GM21576 (cell line): ENCODE measurements at regions not wholly inside any gene's neighbourhood (a gene's known extent, or its start where the extent isn't known, plus 50 kb on each side); places are given as distances from the start of the nearest gene placed in this dataset.
"Not testable (repeated sequence)": the region's sequence is repeated elsewhere in the genome, so short reads cannot be mapped to it uniquely, and the experiment has no call there.

Experiments
- ATAC-seq: cut with Tn5 transposase; IDR thresholded peaks from one replicate; pipeline ENCODE4 v1.9.1; 2021; ENCODE audit warnings: mild to moderate bottlenecking, moderate library complexity; ENCODE audit not compliant: unreplicated experiment

DNA sequence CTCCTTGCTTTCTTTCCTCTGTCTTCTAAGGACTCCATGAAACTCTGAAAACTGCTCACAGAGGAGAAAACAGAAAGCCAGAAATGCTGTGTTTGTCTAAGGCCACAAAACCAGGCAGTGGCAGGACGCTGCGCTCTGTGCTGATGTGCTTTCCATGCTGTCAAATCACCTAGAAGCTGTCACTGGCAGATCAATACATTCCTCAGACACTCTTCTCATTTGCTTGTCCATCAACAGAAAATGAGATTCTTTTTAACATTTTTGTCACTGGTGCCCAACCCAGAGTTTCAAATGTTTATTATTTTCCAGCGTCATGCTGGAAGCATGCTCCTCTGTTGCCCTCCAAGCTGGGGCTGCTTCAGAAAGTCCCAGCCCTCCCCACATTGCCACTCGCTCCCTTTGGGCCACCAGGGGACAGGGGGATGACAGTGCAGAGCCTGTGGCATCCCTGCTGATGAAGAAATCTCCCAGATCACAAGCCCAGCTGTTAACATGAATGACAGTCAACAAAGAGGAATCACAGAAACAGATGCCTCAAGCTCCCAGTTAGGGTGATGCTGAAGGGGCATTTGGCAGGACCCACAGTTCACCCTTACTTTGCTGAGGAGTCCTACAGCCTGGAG is 117.5 kb upstream of the MEIS1 start:
- no peak for ATAC-seq

DNA sequence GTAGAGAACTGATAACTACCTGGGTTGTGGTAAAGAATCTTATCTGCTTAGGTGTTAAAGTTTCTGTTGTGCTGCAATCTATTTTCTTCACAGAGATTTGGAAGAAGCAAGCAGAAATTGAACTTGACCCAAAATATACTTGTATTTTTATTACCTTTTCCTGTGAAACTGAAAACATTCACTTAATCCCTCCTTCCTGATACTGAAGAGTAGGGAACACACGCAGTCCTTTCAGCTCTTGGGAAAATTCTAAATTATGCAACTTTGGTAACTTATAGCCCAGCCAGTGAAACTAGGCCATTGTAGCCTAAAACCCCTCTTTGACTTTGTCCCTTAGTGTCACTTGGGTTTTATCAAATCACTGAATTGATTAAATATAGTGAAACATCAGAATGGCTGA is 128.4 kb upstream of the MEIS1 start:
- ATAC-seq = no peak

DNA sequence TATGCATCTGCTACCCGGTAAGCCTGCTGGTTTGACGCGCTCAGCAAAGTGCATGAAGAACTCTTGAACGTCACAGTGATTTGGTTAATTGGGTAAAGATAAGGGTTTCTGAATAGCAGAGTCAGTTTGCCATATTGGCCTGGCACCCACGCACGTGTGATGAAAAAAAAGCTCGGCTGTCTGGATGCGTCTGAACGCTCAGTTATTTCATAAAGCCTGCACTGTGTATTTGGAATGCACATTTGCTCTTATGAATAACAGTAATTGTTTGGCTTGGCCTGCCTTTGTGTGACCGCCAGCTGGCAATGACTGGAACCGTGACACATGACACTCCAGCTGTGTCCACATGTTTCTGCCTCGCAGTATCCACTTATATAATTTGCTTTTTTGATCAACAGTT is 129.2 kb upstream of the MEIS1 start:
- no peak for ATAC-seq

DNA sequence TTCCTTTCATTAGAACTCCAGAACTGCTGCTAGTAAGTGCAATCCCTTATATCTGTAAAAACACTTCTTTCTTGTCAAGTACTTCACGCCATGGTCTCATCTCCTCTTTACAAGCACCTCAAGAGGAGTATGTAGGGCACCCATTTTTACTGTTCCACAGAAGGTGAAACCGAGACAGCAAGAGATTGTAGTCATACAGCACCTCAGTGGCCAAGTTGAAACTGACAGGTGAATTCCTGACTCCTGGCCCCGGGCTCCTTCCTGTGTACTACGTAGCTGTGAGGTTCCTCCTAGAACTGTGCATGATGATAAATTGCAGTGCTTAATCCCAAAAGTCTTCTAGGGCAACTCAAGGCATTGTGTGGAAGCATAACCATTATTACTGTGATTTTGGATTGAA is 131.5 kb upstream of the MEIS1 start:
- no peak for ATAC-seq

DNA sequence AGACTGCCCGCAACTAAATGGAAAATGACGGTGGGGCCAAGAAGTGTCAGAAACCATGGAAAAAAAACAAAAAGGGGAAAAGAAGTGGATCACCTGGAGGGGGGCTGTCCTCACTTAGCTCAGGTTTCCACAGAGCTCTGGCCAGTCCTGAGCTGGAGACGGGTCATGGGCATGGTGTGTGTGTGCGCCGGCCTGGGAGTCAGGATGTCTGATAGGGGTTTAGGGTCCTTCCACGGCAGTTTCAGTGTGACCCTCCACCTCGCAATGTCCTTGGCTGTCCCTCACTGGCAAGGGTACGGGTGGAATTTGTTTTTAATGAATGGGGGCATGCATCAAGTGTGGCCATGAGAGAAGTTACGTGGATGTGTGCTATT is 133.2 kb upstream of the MEIS1 start:
- ATAC-seq = no peak

DNA sequence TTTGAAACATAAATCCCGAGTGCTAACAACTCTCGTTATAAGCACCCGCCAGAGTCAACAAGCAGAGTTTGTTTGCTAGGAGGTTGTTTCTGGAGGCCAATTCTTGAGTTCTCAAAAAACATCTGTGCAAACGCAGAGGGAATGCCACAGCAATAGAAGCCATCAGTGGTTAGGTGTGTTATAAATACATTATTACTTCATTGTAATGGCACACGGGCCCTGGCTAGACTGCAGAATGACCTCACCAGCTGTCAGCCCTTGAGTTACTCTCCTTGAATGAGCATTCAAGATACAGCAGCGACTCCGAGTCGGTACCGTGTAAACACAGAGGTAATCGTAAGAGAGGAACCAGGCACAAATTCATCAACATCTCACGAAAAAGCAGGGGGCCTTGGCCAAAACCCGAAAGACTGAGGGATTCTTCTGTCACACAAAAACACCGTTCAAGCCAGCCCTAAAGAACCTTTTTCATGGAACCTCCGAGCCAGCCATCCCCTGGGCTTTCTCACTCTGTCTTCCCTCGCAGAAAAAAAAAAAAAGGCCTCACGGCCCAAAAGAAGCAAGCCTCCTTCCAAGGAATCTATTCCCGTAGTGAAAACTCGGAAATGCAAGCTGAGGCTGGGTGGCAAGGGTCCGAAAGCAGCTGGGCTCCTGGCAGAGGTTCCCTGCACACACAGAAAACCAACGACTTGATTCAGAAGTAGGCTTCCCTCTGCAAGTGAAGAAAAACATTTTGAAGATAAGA is 133.7 kb upstream of the MEIS1 start:
- no peak for ATAC-seq

DNA sequence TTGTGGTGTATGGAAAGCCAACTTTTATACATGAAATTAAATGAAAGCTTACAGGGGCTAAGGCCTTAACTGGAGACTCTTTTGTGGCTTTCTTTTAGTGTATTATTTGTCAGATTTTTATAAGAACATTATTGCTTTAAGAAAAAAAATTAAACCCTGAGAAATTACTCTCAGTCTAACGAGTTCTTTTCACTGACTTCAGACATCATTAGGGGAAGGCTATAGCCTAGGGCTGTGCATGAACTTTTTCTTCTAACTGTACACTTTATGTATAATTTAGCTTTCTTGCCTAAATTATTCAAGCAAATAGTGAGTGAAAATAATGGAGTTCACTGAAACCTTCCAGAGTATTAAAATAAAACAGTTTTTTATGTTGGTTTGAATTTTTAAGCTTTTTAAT is 151.1 kb upstream of the MEIS1 start:
- no peak for ATAC-seq

DNA sequence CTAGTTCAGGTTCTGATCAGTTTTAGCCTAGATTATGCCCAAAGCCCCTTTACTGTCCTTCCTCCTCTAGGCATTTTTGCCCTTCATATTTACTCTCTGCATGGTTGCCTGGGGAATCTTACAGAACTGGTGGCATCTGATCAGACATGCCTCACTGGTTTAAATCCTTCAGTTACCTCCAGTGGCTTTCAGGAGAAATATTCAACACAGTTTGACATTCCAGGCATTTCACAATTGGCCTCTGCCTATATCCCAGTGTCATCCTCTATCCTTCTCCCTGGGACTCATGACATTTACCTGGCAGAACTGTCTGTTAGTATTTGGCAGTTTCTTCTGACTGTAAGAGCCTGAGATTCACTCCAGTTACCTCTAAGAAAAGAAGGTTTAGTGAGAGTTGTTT is 152.9 kb upstream of the MEIS1 start:
- no peak for ATAC-seq

DNA sequence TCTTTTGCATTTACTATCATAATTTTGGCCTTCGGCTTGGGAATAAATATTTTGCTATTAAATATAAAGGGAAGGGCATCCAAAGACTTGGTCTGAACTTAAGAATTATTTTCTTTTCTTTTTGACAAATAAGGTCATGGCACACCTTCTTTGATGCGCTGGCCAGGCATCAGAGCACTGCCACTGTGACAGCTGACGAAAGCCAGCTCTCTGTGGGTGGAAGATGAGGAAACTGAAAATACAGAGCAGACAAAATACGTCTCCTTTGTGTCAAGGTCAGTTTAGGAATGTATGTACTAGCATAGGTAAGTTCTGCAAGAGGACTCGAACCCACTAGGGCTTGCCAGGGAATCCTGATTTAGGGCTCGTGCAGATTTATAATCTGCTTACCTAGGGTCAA is 155.9 kb upstream of the MEIS1 start:
- no peak for ATAC-seq

DNA sequence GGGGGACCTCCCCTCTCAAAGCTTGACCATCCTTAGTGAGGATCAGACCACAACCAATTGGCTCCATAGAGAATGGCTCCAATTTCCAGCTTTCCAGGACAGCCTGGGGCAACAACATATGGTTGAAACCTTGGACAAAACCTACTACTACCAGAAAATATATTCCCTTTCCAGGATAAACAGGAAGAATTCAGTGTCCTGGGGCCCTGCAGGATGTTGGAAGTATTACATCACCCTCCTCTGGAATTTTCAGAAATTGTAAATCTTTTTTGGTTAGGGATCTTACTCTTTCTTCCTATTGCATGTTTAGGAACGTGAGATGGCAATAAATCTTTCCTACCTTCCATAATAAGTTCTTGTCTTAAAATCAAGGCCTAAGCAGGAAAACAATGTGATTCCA is 158.9 kb upstream of the MEIS1 start:
- no peak for ATAC-seq

DNA sequence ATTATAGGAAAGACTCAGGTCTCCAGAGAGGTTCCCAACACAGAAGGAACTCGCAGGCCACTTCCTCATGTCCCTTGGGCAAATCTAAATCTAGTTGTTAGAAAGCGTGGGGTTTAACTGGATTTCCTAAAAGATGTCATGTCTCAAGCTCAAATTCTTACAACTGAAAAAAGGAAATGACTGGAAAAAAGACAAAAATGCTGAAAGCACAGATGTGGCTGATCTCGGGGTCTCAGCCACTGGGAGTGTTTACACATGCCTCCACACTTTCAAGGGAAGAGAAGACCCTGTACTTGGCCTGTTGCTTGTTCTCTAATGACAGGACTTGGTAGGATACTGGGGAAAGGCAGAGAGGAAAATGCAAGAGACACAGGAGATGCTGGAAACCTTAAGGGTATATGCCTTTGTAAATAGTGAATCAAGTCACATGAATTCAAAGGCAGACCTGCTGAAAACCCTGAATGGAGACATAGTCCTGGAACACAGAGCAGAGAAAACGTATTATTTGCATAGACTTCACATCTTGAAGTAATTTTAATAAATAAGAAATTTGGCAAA is 160.9 kb upstream of the MEIS1 start:
- ATAC-seq = no peak

DNA sequence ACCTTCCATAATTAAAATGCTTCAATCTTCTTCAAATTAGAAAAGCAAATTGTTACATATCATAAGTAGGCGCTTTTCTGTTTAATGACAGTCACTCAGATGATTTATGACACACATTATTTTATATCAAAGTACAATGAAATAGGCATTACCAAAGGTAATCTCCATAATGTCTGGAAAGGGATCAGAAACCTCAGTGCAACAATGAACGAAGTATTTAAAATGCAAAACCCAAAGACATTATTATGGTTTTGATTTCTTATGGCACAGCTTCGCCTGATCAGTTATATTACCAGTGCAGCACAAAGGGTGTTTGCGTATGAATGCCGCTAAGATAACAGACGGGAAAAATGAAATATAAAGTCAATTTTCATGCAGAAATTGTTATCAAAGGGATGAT is 162.2 kb upstream of the MEIS1 start:
- no peak for ATAC-seq

DNA sequence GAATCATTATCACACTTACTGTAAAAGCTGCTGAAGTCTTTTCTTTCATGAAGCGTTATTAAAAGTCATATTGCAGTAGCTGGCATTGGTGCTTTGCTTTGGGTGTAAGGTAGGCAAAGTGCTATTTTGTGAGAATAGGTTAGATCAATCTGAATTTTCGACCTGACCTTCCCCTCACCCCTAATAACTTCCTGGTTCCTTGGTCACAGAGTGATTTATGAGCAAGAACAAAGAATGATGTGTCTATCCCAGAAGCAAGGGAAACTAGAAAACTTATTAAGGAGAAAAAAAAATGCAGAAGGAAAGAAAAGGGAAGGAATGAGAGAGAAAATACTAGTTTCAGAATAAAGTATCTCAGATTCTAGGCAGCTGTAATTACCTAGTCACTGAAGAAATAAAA is 163.1 kb upstream of the MEIS1 start:
- ATAC-seq = no peak

DNA sequence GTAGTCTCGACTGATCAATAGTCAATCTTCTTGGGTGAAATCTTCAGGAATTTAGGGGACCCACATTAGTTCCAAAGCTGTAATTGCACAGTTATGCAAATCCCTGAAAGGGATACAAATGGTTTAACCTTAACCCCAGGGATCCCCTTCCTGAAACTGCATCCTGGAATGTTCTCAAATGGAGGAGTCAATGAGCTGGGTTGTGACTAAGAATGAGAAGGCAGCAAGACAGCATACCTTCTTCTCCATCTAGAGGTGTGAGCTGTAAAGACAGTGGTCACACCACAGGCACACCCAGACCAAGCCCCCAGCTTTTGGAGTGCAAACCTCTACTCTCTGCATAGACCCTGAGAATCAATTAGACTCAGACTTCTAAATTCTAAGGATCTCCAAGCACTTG is 164.7 kb upstream of the MEIS1 start:
- ATAC-seq = no peak

DNA sequence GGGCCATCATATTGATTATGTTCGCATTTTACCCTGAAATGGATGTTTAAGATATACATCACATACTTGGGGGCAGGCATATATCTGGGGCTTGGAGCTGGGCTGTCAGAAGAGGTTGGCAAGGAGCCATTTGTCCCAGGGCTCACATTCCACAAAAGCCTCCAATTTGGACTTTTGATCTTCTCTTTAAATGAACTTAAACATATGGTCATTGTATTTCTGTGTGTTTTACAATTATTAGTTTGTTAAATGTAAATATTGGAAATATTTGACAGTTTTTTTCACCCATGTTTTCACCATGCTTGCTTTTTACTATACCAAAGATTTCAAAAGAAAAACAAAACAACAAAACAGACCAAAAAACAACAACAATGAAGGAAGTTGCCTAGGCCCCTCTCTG is 165.8 kb upstream of the MEIS1 start:
- no peak for ATAC-seq

DNA sequence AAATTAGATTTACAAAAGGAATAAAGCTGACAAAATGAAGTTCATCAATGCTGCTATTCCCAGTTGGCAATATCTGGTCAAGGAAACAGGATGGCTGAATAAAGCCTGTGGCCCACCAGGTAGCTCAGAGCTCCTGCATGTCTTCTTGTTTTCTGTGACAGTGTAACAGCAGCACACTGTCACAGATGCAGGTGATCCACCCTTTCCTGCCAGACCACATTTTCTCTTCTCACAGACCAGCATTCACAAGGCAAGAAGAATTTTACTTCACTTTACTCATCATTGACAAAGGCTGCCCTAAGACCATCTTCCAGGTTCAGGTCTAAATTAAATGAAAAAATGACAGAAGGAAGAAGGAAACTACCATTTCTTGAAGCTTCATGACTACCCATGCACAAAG is 166.2 kb upstream of the MEIS1 start:
- no peak for ATAC-seq

DNA sequence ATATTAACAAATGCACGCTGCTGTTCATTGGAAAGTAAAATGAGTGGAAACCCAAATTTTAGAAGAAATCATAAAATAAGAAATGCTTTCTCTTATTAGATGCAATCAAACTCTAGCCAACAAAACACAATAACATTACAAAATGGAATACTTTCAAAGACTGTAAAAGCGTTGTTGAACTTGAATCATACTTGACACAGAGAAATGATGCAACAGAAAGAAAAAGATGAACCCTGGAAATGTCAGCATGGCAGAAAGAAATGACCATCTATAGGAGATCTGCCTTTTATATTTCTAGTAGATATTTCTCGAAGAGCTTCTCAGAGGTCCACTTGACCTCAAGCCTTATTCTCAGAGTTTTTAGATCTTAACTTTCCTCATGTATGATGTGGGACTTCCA is 170.6 kb upstream of the MEIS1 start:
- ATAC-seq = no peak

DNA sequence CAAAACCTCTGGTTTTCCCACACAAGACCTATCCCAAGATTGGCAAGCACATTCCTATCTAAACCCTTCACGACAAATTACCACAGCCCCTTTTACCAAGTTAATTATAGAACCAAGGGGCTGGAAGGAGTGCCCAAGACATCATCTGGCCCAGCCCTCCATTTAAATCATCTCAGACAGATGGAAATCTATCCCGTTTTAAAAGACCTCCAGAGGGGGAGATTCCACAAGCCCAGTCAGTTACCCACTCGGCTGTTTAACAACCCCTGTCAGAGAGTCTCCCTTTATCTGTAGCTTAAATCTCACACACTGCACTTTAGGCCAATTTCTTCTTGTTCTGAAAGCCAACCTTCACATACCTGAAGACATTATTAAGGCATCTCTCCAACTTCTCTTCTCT is 179.1 kb upstream of the MEIS1 start:
- no peak for ATAC-seq

DNA sequence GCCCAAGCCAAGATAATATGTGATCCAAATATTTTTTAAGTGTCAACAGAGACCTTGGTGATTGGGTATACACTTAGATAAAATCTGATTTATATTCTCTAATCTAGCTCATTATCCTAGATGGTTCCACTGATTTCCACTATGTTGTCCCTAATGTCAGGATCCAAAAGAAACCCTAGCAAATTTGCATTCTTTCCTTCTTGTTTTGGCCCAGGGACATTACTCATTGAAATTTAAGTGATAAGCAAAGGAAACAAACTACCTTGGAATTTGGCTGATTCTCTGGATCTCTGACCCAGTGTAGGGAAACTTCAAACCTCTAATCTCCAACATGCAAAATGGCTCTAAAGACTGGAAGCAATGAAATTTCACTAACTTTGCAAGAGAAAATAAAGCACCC is 179.8 kb upstream of the MEIS1 start:
- no peak for ATAC-seq

DNA sequence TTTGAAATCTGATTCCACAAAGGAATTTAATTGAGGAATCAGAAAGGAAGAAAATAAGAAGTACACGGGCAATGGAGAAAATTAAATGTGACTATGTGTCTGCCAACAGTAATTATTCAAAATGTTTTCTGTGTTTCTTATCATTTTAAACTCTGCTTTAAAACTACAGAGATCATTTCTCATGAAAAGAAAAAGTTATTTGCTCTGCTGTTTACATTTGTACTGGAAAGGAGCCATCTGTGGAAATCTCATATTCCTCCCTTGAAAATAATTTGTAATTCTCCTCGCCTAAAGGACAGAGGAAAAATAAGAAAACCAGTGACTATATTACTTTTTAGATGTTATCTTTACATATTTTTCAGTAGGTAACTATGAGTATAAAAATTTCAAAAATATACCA is 181.9 kb upstream of the MEIS1 start:
- no peak for ATAC-seq

DNA sequence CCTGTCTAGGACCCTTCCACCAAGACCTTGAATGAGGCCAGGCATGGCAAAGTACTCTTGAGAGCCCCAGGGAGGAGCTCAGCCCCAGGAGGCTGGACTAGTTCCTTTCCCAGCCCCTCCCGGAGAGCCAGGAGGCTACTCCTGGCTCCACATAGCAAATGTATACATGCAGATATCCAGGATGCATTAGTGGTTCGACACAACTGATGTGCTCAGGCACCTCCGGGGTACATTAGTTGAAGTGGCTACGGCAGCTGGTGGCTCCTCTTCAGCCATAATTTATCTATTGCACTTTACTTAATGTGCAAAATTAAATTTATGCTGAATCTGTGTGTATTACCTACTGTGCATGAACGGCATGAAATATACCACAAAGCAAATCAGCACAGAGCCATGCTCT is 182.8 kb upstream of the MEIS1 start:
- ATAC-seq = no peak

DNA sequence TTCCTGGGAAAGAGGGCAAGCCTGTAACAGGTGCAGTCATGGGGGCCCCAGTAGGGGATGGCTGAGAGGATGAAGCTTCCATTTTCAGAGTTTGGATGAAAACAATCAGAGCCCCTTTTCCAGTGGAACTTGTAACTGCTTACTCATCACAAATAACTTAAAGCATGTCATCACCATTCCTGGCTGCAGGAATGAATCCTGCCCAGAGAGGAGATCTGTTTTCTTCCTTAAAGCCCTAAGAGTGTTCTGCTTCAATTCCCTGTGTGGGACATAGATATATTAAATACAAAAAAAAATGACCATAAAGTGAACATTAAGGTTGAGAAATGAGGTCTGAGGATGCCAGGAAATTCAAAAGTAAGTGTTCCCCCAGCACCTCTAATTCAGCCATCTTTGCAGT is 183.4 kb upstream of the MEIS1 start:
- ATAC-seq = no peak

DNA sequence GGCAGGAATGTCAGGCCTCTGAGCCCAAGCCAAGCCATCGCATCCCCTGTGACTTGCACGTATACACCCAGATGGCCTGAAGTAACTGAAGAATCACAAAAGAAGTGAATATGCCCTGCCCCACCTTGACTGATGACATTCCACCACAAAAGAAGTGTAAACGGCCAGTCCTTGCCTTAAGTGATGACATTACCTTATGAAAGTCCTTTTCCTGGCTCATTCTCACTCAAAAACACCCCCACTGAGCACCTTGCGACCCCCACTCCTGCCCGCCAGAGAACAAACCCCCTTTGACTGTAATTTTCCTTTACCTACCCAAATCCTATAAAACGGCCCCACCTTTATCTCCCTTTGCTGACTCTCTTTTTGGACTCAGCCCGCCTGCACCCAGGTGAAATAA is 185.8 kb upstream of the MEIS1 start:
- ATAC-seq = not testable (repeated sequence)
